SK-N-MC (cell line): ENCODE measurements at regions not wholly inside any gene's neighbourhood (a gene's known extent, or its start where the extent isn't known, plus 50 kb on each side); places are given as distances from the start of the nearest gene placed in this dataset.

Source experiments
- EZH2 ChIP-seq: fragments of 200-600 bp; sonication (generic); IDR thresholded peaks from one replicate; pipeline ENCODE4 v1.6.1; 2017; ENCODE audit warnings: antibody characterized with exemption
- POLR2AphosphoS5 ChIP-seq: IDR thresholded peaks from 2 replicates; pipeline ENCODE4 v1.6.1; 2012; ENCODE audit warnings: mild to moderate bottlenecking, low read depth, low read length, borderline replicate concordance

DNA sequence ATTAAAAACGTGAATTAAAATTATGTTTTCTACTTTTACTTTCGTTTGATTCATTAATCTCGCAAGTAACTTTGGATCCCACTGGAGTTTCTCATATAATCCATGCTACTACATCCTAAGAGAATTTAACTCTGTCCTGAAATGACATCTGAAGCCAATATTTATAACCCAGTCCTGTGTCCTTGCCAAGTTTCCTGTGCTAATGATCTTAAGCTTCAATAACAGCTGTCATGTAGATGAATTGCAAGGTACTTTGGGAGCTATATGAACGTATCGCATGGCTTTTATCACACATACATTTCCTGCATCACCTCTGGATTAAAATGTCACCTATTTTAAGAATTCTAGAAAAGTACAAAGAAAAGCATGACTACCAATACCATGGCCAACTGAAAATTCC is 833.8 kb upstream of the CITED2 start:
- TF ChIP-seq POLR2AphosphoS5, result no peak
- no peak for TF ChIP-seq EZH2
